Erythroblast (primary cell): ENCODE measurements at regions not wholly inside any gene's neighbourhood (a gene's known extent, or its start where the extent isn't known, plus 50 kb on each side); places are given as distances from the start of the nearest gene placed in this dataset.

Experiments
- GATA1 ChIP-seq: IDR thresholded peaks from 2 replicates; pipeline ENCODE4 v1.6.1; 2011; ENCODE audit warnings: low read depth, mild to moderate bottlenecking, control low read depth, low read length, moderate library complexity
- POLR2A ChIP-seq: IDR thresholded peaks from 2 replicates; pipeline ENCODE4 v1.6.1; 2011; ENCODE audit warnings: mild to moderate bottlenecking, low read length

DNA sequence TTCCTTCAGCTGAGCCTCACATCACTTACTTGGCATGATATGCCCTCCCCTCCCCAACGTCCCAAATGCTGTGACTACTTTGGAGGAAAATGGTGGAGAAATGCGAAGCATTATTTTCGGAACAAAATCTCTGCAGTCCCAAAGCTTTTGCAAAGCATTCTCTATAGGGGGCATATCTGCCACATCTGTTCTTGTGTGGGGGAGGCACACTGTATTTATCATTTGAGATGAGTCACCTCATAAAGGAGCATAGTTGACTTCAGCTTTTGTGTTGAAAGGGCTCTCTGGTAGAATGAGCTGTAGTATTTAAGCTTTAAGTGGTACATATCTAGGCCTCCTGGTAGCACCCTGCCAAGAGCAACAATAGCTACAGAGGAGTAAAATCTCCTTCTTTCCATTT is 447.5 kb downstream of the ADAMTS20 start:
- TF ChIP-seq POLR2A (no peak), GATA1 (no peak)
